RPMI8226 (cell line): ENCODE measurements at regions not wholly inside any gene's neighbourhood (a gene's known extent, or its start where the extent isn't known, plus 50 kb on each side); places are given as distances from the start of the nearest gene placed in this dataset.

Source experiments
- DNase-seq: peaks from one replicate; pipeline ENCODE4 v3.0.0-alpha.2; 2015

- DNase-seq = no peak
Observed at GRCh38 chr20:24165301-24166122, 176.9 kb upstream of the GGTLC1 start.

DNA sequence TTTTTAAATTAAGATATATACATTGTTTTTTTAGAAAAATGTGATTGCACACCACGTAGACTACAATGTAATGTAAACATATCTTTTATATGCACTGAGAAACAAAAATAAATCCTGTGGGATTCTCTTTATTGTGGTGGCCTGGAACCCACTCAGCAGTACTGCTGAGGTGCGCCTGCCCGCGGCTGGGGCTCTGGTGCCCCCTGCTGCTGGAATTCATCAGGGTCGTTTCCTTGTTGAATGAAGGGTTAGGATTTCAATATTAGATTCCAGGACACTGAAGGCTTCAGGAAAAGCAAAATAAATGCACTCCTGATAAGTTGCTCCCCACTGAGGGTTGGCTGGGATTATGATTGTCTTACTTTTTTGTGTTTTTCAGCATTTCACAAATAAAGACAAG is 175.8 kb upstream of the GGTLC1 start:
- DNase-seq = peak; percentile 16

- no peak for DNase-seq
Observed at GRCh38 chr20:24163506-24163905, 174.9 kb upstream of the GGTLC1 start.

DNA sequence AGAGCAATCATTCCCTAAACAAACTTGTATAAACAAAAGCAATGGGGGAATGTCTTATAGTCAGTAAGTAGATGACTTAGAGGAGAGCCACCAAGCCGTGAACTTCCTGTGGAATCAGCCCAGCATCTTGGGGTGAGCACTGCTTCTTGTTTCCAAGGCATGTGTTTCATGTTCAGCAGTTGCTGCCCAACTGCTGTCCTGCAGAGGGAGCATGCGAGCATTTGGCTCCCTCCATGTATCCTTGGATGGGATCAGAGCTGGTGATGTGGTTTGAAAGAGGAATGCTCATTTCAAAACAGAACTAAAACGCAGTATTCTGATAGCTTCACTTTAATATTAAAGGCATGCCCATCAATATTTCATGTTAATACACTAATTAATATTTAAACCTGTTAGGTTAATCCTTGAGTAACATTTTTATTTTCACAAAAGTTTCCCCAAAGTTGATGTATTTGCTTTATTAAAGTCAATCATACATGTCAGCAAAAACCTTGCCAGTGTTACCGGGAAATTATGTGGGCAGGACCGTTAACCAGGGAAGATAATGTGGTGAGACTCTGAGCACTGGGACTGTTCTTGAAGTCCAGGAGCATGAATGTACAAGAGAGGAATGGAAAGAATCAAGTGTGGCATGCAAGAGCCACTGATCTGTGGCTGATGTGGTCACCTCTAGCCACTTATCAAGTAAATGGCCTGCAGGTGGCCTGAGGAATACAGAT is 172.1 kb upstream of the GGTLC1 start:
- DNase-seq = peak; percentile 42

DNA sequence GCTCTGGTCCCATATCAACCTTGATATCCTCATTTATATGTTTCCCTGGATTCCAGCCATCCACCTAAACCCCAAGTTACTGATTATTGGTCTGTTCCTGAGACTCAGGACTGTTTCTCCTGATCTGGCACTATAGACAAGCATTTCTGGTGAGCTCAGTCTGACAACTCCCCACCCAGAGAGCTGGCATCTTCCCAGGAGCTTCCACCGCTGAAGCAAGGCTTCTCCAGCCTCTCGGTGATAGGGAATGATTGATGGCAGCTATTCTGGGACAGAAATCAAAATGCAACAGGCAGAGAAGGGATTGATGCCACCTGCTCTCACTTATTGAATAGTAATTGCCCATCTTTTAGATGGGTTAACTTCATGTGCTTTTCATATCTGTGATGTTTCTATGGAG is 169.7 kb upstream of the GGTLC1 start:
- no peak for DNase-seq

DNA sequence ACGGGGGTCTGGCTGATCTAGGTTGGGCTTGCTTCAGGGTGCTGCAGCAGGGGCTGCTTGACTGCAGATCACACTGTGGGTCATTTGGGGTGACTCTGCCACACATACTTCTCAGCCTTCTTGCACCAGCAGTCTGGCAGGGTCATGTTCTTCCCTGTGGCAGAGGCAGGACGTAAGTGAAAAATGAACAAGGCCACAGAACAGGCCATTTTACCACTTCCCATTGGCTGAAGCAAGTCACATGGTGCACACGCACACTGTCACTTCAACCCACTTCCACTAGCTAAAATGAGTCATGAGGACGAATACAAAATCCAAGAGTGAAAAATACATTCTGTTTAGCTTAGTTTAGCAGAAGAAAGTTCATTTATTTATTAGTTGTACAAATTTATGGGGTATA is 168.6 kb upstream of the GGTLC1 start:
- no peak for DNase-seq

DNA sequence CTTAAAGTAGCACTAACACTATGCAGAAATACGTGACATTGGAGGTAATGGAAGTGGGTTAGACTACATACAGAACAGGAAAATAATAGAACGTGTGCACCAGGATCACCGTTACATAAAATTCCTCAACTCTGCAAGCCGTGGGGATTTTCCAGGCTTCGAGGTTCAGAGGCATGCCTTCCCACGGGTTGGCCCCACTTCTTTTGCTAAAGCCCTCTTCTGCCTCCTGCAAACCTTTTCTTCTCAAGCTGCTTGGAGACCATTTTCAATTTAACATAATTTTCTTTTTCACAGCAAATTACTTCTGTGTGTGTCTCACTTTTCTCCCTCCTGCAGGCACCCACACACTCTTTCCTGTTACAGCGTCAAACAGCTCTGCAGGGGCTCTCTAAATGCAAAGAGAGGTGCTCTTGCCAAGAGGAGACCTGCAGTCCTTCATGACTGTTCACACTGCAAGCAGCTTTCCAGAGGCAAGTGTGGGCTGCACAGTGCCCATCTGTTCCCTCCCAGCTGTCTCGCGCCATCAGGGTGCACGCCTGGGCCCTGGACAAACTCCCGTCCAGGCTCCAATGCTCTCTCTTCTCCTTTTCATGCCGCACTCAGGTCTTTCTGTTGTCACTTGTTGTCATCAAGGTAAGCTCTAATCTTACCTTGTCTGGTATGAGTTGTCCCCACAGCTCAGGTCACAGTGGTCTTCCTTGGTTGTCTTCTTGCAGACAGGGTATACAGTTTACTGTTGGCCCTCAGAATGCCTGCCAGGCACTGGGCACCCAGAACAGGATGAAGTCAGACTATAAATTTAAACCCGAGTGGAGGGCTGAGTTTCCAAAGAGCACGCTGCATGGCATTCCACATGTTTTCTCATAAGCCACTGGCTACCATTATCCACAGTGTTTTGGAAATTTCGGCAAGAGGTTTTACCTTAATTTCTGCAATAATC is 164.8 kb upstream of the GGTLC1 start:
- no peak for DNase-seq

DNA sequence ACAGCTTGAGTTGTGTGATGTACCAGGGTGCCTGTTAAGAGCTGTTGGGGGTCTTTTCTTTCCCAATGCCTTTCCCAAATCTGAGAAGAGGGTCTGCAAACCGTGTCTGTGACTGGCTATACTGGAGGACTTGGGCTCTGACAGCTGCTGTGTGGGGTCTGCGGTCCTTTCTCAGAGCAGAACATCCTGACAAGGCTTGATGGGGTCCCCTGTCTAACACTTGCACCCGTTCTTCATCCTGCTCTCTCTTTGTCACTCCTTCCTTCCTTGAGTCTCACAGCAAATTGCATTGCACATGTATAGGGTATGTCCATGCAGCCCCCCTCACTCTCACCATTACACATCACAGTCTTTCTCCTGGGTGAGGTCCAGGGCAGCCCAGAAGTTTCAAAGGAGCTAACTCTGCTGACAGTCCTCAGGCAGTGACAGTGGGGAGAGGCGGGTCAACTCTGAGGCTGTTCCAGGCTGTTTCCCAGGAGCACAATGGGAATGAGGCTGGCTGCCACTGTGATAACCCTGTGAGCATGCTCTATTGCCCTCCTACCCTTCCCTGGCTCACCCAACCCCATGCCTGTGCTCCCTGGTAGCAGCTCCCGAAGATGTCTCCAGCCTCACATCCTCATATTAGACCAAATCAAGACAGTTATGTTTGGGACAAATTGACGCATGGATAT is 163.2 kb upstream of the GGTLC1 start:
- DNase-seq = no peak

GRCh38 chr20:24150406-24150805 is 161.8 kb upstream of the GGTLC1 start:
- DNase-seq = no peak

GRCh38 chr20:24149881-24150307 is 161.3 kb upstream of the GGTLC1 start:
- no peak for DNase-seq

- no peak for DNase-seq
Observed at GRCh38 chr20:24149175-24149574, 160.6 kb upstream of the GGTLC1 start.

- peak; percentile 79 for DNase-seq
Observed at GRCh38 chr20:24148372-24148771, 159.8 kb upstream of the GGTLC1 start.

- DNase-seq = no peak
Observed at GRCh38 chr20:24147961-24148360, 159.4 kb upstream of the GGTLC1 start.

- no peak for DNase-seq
Observed at GRCh38 chr20:24147479-24147878, 158.9 kb upstream of the GGTLC1 start.

GRCh38 chr20:24146231-24146634 is 157.7 kb upstream of the GGTLC1 start:
- DNase-seq = no peak

GRCh38 chr20:24144371-24144770 is 155.8 kb upstream of the GGTLC1 start:
- no peak for DNase-seq

DNA sequence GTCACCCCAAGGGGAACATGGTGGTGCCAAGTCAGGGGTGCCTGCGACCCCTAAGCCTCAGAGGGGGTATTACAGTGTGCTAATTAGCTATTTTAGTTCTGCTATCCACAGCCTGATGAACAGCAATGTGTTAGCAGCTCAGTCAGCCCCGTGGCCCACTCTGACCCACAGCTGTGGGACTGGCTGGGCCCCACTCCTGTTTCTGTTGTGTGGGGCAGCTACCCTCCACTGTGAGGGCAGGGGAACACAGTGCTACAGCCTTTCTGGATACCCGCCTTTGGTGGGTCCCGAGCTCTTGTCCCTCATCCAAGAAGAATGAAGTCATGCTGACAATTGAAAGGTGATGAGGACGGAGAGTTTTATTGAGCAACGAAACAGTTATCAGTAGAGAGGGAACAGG is 152.5 kb upstream of the GGTLC1 start:
- DNase-seq = no peak

- no peak for DNase-seq
Observed at GRCh38 chr20:24139846-24140245, 151.3 kb upstream of the GGTLC1 start.

- DNase-seq = no peak
Observed at GRCh38 chr20:24138951-24139350, 150.4 kb upstream of the GGTLC1 start.

DNA sequence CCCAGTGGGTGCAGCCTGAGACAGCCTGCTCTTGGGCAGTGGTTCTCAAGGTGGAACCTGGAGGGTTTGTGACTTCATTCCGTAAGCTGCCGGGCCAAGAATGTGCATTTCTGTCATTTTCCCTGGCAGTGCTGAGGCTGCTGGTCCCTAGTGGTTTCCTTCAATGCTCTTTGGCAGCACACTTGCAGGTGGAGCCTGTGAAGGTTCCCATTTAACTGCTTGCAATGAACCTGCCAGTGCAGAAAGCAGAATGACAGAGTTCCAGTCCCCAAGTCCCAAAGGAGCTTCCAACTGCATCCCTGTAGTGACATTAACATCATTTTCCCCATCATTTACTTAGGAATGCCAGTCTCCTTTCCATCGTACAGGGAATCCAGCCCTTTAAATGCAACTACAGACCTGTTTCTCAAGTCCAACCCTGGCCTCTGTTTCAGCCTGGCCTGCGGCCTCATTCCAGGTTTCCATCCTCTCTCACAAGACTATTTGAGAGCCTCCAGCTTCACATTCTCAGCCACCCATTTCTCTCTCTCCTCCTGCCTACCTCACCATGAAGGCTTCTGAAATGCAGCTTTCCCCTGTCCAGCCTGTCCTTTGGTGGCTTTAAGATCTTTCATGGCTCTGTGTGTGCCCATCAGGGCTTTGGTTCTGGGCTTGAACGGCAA is 149.7 kb upstream of the GGTLC1 start:
- DNase-seq = no peak

DNA sequence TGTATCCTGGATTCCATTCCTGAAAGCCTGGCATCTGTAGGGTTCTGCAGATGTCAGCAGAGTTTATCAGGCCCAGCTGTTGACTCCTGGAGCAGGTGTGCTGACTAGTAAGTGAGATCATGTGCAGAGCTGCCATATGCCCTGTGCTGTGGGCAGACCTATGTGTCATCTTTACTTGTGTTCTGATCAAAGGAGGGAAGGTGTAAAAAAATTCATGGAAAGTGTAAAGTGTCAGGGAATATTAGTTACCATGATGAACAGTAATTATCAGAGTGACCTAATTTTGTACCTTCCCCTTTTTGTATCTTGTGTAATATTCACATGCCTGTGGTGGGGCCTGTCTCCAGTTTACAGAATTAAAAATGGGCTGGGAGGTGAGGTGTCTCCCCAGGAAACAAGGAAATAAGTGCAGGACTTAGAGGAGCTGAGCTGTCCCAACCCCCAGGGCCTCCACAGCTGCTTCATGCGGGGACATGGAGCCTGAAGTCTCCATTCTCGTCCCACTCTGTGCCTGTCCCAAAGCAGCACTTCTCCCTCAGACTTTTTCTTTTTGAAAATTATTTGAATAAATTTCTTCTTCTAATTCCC is 148.2 kb upstream of the GGTLC1 start:
- DNase-seq = no peak

DNA sequence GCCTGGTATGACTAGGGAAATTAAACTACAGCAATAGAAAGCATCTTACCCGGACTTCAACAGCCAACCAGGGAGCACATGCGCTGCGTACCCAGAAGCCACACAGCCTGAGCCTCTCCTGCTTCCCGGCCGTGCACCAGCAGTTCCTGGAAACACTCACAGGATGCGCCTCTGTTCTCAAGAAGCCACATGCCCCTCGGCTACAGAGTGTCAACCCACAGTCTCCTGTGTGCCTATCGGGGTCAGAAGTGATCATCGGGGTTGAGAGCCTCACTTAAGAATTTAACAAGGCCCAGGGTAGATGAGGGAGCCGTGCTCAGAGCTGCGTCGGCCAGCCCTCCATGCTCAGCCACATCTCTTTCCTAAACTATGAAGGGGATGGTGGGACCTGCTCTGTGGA is 147.2 kb upstream of the GGTLC1 start:
- no peak for DNase-seq
